Right lobe of liver (tissue), 6 donors: ENCODE measurements at regions not wholly inside any gene's neighbourhood (a gene's known extent, or its start where the extent isn't known, plus 50 kb on each side); places are given as distances from the start of the nearest gene placed in this dataset.

Experiments used
- ATAC-seq, 4 donors: fragments of 200-7000 bp; cut with Tn5 transposase; one replicate each; pipeline ENCODE4 v1.9.1; 2020; ENCODE audit warnings: mild to moderate bottlenecking in 4 of 4, moderate library complexity in 4 of 4
- DNase-seq, 3 donors: peaks; one replicate each; pipeline ENCODE4 v3.0.0-alpha.2; 2020
- H3K27ac ChIP-seq, 3 donors: fragments of 200-600 bp; one replicate each; pipeline ENCODE4 v1.8.0; 2022
- H3K27me3 ChIP-seq, 2 donors: fragments of 200-600 bp; one replicate each; pipeline ENCODE4 v1.8.0; 2022
- H3K36me3 ChIP-seq, 4 donors: fragments of 200-600 bp; sonication (generic) in 1 of 4; one replicate each; pipeline versions ENCODE4 v1.5.1 to v1.8.0; 2017 to 2022; ENCODE audit warnings: control low read depth in 1 of 4
- H3K4me1 ChIP-seq, 4 donors: fragments of 200-600 bp; sonication (generic) in 1 of 4; one replicate each; pipeline versions ENCODE4 v1.5.1 to v1.8.0; 2017 to 2022; ENCODE audit warnings: control low read depth in 1 of 4
- H3K4me3 ChIP-seq, 3 donors: fragments of 200-600 bp; one replicate each; pipeline ENCODE4 v1.8.0; 2022
- H3K9me3 ChIP-seq, 4 donors: fragments of 200-600 bp; sonication (generic) in 1 of 4; one replicate each; pipeline versions ENCODE4 v1.5.1 to v1.8.0; 2017 to 2022; ENCODE audit warnings: control low read depth in 1 of 4
- POLR2A ChIP-seq: fragments of 450-650 bp; IDR thresholded peaks from one replicate; pipeline ENCODE4 v1.6.1; 2017; ENCODE audit warnings: antibody characterized with exemption, mild to moderate bottlenecking
- WGBS: methylation state at CpG from one replicate; pipeline ENCODE4 v1.1.6; 2018; ENCODE audit warnings: low coverage, low lambda C conversion rate; ENCODE audit not compliant: insufficient coverage; ENCODE audit errors: missing lambda C conversion rate; 5-methylcytosine and 5-hydroxymethylcytosine counted together
- intact Hi-C, 2 donors: fragments of 100-400 bp; cut with DNase I; formaldehyde crosslinking; loops; one replicate each; pipeline versions ENCODE4 v1.11.2 to v1.14.1; 2022
- TF ChIP-seq, protein P1 (sequence below), 4 donors: fragments of 200-600 bp in 3 of 4; fragments of 450-650 bp in 1 of 4; IDR thresholded peaks; one replicate each; pipeline versions ENCODE4 v1.5.1 to v1.8.0; 2016 to 2022; ENCODE audit warnings: antibody characterized with exemption in 4 of 4, mild to moderate bottlenecking in 2 of 4
- donor health status: DM: no; HTN: yes; CAD: no.
- donor health status: DM: no; HTN: no; CAD: no.
- donor health status: DM: no; HTN: no; CAD: no.
- donor health status: DM: no; HTN: yes; CAD: no.
- donor health status: DM: no; HTN: yes; CAD: no.

DNA sequence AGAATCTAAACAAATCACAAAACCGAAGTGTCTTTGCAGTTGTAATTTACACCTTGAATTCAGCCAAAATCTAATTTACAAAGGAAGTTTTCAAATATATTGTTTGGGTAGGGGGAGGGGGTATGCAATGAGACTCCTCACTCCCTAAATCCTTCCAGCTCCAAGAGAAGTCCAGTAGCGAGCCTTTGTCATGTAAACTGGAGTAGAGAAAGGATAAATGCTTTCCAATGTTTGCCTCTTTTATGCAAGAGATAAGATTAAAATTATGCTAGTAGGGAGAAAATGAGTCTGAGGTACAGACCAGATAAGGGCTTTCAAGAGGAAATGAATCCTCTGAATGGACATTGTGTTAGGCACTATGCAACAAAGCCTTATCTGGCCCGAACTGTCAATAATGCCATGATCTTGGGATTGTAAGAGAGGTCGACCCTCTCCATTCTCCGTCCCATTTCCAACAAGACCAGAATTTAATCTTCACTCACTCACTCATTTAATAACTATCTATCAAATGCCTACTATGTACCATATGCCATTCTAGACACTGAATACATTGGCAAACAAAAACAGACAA is 199.2 kb downstream of the LACC1 start:
- Histone ChIP-seq H3K27ac (no peak overlapping the region), H3K4me1 (no peaks in the 10 kb centered on the region), H3K36me3 (no peaks in the 10 kb centered on the region), H3K4me3 (no peak overlapping the region), H3K9me3 (no peaks in the 10 kb centered on the region), H3K27me3 (no peaks in the 10 kb centered on the region)
- WGBS = 57% methylated on average over 4 of the region's 5 CpGs
- ATAC-seq (no peak), DNase-seq (no peak)
- no peak for TF ChIP-seq POLR2A
- TF ChIP-seq, protein P1, sequence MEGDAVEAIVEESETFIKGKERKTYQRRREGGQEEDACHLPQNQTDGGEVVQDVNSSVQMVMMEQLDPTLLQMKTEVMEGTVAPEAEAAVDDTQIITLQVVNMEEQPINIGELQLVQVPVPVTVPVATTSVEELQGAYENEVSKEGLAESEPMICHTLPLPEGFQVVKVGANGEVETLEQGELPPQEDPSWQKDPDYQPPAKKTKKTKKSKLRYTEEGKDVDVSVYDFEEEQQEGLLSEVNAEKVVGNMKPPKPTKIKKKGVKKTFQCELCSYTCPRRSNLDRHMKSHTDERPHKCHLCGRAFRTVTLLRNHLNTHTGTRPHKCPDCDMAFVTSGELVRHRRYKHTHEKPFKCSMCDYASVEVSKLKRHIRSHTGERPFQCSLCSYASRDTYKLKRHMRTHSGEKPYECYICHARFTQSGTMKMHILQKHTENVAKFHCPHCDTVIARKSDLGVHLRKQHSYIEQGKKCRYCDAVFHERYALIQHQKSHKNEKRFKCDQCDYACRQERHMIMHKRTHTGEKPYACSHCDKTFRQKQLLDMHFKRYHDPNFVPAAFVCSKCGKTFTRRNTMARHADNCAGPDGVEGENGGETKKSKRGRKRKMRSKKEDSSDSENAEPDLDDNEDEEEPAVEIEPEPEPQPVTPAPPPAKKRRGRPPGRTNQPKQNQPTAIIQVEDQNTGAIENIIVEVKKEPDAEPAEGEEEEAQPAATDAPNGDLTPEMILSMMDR (IDR thresholded peaks at IDR 0.05) = no peak
- intact Hi-C loops = no loop called here

DNA sequence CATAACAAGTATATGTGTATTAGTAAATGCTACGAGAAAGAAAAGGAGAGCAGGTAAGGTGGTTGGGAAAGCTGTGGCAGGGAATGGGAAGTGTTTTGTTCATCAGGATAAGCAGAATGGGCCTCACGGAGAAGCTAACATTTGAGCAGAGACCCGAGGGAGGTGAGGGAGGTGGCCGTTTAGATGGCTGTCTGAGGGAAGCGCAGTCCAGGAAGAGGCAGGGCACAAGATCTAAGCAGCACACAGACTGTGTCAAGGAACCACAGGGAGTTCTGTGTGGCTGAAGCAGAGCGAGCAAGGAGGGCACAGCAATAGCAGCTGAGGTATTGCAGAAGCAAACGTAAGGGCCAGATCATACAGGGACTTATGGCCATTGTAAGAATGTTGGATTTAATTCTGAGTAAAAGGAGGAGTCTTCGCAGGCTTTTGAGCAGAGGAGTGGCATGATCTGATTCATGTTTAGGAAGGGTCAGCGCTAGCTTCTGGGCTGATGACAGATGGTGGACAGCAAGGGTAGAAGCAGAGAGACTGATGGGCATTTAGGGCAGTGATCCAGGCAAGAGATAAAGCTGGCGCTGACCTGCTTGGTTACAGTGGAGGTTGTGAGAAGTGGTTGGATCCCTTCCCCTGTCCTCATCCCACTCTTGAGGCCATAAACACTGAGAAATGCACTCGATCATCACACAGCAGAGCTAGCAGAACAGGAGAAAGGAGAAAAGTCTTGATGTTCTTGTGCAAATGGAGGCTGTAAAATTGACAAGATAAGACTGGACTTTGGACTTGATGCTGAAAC is 199.9 kb downstream of the LACC1 start:
- intact Hi-C loops = no loop called here
- 65% methylated on average over 8 of the region's 11 CpGs for WGBS

DNA sequence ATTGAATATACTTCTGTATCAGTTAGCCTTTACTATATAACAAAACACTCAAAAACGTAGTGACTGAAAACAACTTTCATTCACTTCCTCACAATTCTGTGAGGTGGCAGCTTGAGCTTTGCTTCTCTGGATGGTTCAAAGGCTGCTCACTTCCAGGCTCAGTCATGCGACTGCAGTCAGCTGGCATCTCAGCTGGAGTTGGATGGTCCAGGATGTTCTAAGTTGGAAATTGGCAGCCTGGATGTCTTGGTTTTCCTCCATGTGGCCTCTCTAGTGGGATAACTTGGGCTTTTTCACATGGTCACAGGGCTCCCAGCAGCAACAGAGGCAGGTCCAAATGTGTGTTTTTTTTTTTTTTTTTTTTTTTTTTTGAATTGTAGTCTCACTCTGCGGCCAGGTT is 204.4 kb downstream of the LACC1 start:
- DNase-seq (no peak), ATAC-seq (no peak)
- no peaks in the 10 kb centered on the region for H3K9me3 ChIP-seq
- TF ChIP-seq POLR2A = no peak
- TF ChIP-seq, protein P1 (IDR thresholded peaks at IDR 0.05) = no peak
- intact Hi-C loops = no loop called here
- no peak overlapping the region for H3K4me3 ChIP-seq
- no peaks in the 10 kb centered on the region for H3K27me3 ChIP-seq
- no peaks in the 10 kb centered on the region for H3K36me3 ChIP-seq
- 83% methylated on average over 2 of the region's 3 CpGs for WGBS
- no peak overlapping the region for H3K27ac ChIP-seq
- no peaks in the 10 kb centered on the region for H3K4me1 ChIP-seq

More for the DNA sequence above, 199.9 kb downstream of the LACC1 start:
- no peaks in the 10 kb centered on the region for H3K36me3 ChIP-seq
- ATAC-seq (no peak), DNase-seq (no peak)
- no peaks in the 10 kb centered on the region for H3K4me1 ChIP-seq
- no peak for TF ChIP-seq POLR2A
- TF ChIP-seq, protein P1 (IDR thresholded peaks at IDR 0.05) = no peak
- no peaks in the 10 kb centered on the region for H3K27me3 ChIP-seq
- no peak overlapping the region for H3K27ac ChIP-seq
- H3K9me3 ChIP-seq = no peaks in the 10 kb centered on the region
- no peak overlapping the region for H3K4me3 ChIP-seq

DNA sequence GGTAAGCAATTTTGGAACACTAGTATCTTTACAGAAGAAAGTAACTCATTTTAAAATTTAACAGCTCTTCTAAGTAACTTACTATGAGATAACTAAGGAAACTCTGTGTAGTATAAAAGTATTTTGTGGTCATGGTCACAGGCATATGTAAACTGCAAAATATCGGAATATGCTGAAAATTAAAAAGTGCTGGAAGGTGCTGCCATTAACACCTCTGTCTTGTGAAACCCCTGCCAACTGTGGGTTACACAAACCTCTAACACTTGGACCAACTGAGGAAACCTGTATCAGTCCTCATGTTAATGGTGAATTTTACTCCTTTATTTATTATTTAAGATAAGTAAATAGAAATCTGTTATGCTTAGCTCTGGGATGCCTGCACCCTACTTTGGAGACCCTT is 206.7 kb downstream of the LACC1 start:
- no peaks in the 10 kb centered on the region for H3K36me3 ChIP-seq
- 90% methylated on average over 1 of the region's 1 CpG for WGBS
- no peaks in the 10 kb centered on the region for H3K27me3 ChIP-seq
- no peak overlapping the region for H3K27ac ChIP-seq
- H3K9me3 ChIP-seq = no peaks in the 10 kb centered on the region
- H3K4me1 ChIP-seq = no peaks in the 10 kb centered on the region
- no peak for ATAC-seq
- H3K4me3 ChIP-seq = no peak overlapping the region
- TF ChIP-seq, protein P1 (IDR thresholded peaks at IDR 0.05) = no peak
- TF ChIP-seq POLR2A = no peak
- intact Hi-C loops = no loop called here
- DNase-seq = no peak
